ENCODE measurements at regions not wholly inside any gene's neighbourhood (a gene's known extent, or its start where the extent isn't known, plus 50 kb on each side); places are given as distances from the start of the nearest gene placed in this dataset.

DNA sequence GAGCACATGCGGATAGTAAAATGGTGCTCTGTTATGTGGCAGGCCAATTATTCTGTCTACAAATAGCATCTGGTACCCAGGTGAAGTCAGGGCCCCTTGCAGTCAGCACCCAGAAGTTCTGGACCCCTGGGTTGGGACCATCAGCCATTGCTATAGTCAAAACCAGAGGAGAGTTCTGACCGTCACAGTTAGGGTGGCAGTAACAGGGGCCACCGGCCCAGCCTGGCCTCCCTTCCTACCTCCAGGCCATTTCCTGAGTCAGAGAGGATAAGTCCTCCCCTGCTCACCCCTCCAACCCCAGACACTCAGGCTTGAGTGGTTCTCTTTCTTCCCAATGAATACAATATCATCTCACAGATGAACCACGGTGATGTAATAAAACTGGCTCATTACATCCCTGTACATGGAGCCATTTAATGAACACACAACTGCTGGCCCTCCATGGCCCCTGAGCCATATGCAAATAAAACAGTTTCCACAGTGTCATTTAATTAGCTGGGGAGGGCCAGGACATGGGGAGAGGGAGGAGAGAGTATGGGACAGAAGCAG, 673.6 kb downstream of the MATN1 start:
- Histone ChIP-seq H3K36me3 (ENCODE audit: control insufficient read depth in 1 of 2, insufficient read depth in 2 of 2, low read length in 2 of 2) (no peaks in the 10 kb centered on the region), H3K27ac (ENCODE audit: low read depth, low read length) (no peak overlapping the region), H3K4me1 (ENCODE audit: control insufficient read depth in 1 of 2, insufficient read depth in 2 of 2, low read length in 2 of 2) (no peaks in the 10 kb centered on the region), H3K9ac (ENCODE audit: low read depth in 1 of 2, low read length in 2 of 2) (no peak overlapping the region), H3K4me3 (ENCODE audit: low read depth in 1 of 2, low read length in 2 of 2) (no peak overlapping the region), H3K9me3 (ENCODE audit: control insufficient read depth in 1 of 2, low read length in 2 of 2) (no peaks in the 10 kb centered on the region), H3K27me3 (ENCODE audit: control insufficient read depth in 1 of 2, insufficient read depth in 2 of 2, low read length in 2 of 2) (peaks cover 0 to 14% of the 10 kb centered on the region in 2 donors)

GRCh38 chr1:30048905-30049304, 674.5 kb downstream of the MATN1 start:
- no peaks in the 10 kb centered on the region for H3K36me3 ChIP-seq (ENCODE audit: control insufficient read depth in 1 of 2, insufficient read depth in 2 of 2, low read length in 2 of 2)
- no peak overlapping the region for H3K27ac ChIP-seq (ENCODE audit: low read depth, low read length)
- no peak overlapping the region for H3K9ac ChIP-seq (ENCODE audit: low read depth in 1 of 2, low read length in 2 of 2)
- H3K9me3 ChIP-seq (ENCODE audit: control insufficient read depth in 1 of 2, low read length in 2 of 2): no peaks in the 10 kb centered on the region
- peaks cover 0 to 11% of the 10 kb centered on the region in 2 donors for H3K27me3 ChIP-seq (ENCODE audit: control insufficient read depth in 1 of 2, insufficient read depth in 2 of 2, low read length in 2 of 2)
- no peaks in the 10 kb centered on the region for H3K4me1 ChIP-seq (ENCODE audit: control insufficient read depth in 1 of 2, insufficient read depth in 2 of 2, low read length in 2 of 2)
- H3K4me3 ChIP-seq (ENCODE audit: low read depth in 1 of 2, low read length in 2 of 2): no peak overlapping the region

DNA sequence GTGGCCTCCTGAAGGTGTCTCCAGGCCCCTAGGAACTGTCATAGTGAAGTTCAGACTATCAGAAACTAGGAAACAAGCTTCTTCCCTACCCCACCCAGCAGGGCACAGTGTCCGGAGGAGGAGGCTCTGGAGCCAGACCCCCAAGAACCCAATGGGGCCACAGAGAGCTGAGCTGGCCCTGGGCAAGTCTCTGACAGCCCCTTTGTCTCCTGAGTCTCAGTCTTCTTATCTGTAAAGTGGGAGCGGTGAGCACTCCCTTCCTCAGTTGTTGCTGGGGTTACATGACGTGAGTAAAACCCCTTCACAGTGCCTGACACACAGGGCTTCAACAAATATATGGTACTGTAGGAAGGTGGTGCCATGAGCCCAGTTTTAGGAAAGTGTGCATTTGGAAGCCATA, 675.8 kb downstream of the MATN1 start:
- no peak overlapping the region for H3K4me3 ChIP-seq (ENCODE audit: low read depth in 1 of 2, low read length in 2 of 2)
- no peaks in the 10 kb centered on the region for H3K36me3 ChIP-seq (ENCODE audit: control insufficient read depth in 1 of 2, insufficient read depth in 2 of 2, low read length in 2 of 2)
- H3K27ac ChIP-seq (ENCODE audit: low read depth, low read length): no peak overlapping the region
- peaks cover 0 to 6% of the 10 kb centered on the region in 2 donors for H3K9me3 ChIP-seq (ENCODE audit: control insufficient read depth in 1 of 2, low read length in 2 of 2)
- H3K27me3 ChIP-seq (ENCODE audit: control insufficient read depth in 1 of 2, insufficient read depth in 2 of 2, low read length in 2 of 2): peaks cover 0 to 3% of the 10 kb centered on the region in 2 donors
- no peaks in the 10 kb centered on the region for H3K4me1 ChIP-seq (ENCODE audit: control insufficient read depth in 1 of 2, insufficient read depth in 2 of 2, low read length in 2 of 2)
- H3K9ac ChIP-seq (ENCODE audit: low read depth in 1 of 2, low read length in 2 of 2): no peak overlapping the region

- H3K36me3 ChIP-seq (ENCODE audit: control insufficient read depth in 1 of 2, insufficient read depth in 2 of 2, low read length in 2 of 2): no peaks in the 10 kb centered on the region
- H3K27me3 ChIP-seq (ENCODE audit: control insufficient read depth in 1 of 2, insufficient read depth in 2 of 2, low read length in 2 of 2): peaks cover 0 to 3% of the 10 kb centered on the region in 2 donors
- no peak overlapping the region for H3K4me3 ChIP-seq (ENCODE audit: low read depth in 1 of 2, low read length in 2 of 2)
- H3K9ac ChIP-seq (ENCODE audit: low read depth in 1 of 2, low read length in 2 of 2): no peak overlapping the region
- H3K27ac ChIP-seq (ENCODE audit: low read depth, low read length): no peak overlapping the region
- peaks cover 0 to 6% of the 10 kb centered on the region in 2 donors for H3K9me3 ChIP-seq (ENCODE audit: control insufficient read depth in 1 of 2, low read length in 2 of 2)
- no peaks in the 10 kb centered on the region for H3K4me1 ChIP-seq (ENCODE audit: control insufficient read depth in 1 of 2, insufficient read depth in 2 of 2, low read length in 2 of 2)
Observed at GRCh38 chr1:30046751-30047150, 676.6 kb downstream of the MATN1 start.

DNA sequence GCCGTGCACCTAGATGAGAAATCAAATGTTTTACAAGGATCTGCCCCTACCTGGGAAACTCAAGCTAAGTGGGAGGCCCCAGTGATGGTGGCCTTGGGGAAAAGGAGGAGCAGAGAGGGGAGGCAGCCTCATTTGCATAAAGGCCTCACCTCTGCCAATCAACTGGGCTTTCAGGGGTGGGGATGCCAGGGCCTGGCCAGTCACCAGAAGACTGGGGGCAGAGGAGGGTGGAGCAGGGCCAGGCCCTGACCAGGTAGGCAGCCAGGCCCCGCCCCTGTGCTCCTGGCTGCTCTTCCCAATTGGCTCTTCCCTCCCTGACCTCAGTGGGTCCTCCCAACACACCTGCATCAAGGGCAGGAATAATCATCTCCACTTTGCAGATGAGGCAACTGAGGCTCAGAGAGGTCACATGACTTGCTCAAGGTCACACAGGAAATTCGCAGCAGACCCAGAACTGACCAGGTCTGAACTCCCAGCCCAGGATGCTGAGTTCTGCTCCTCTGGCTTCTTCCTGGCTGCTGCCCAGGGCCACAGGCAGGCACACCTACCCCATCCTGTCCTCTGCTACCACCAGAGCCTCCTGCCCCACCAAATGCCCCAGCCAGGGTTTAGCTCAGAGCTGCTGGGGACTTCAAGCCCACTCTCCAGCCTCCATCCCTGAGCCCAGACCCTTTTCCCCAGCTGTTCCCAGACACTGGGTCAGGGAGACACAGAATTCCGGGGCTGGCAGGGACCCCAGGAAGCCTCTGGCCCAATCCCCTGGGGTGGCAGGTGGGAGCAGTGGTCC, 677.9 kb downstream of the MATN1 start:
- peaks cover 0 to 6% of the 10 kb centered on the region in 2 donors for H3K9me3 ChIP-seq (ENCODE audit: control insufficient read depth in 1 of 2, low read length in 2 of 2)
- no peak overlapping the region for H3K4me3 ChIP-seq (ENCODE audit: low read depth in 1 of 2, low read length in 2 of 2)
- H3K27me3 ChIP-seq (ENCODE audit: control insufficient read depth in 1 of 2, insufficient read depth in 2 of 2, low read length in 2 of 2): peaks cover 0 to 3% of the 10 kb centered on the region in 2 donors
- H3K9ac ChIP-seq (ENCODE audit: low read depth in 1 of 2, low read length in 2 of 2): no peak overlapping the region
- H3K27ac ChIP-seq (ENCODE audit: low read depth, low read length): no peak overlapping the region
- H3K36me3 ChIP-seq (ENCODE audit: control insufficient read depth in 1 of 2, insufficient read depth in 2 of 2, low read length in 2 of 2): no peaks in the 10 kb centered on the region
- H3K4me1 ChIP-seq (ENCODE audit: control insufficient read depth in 1 of 2, insufficient read depth in 2 of 2, low read length in 2 of 2): no peaks in the 10 kb centered on the region

DNA sequence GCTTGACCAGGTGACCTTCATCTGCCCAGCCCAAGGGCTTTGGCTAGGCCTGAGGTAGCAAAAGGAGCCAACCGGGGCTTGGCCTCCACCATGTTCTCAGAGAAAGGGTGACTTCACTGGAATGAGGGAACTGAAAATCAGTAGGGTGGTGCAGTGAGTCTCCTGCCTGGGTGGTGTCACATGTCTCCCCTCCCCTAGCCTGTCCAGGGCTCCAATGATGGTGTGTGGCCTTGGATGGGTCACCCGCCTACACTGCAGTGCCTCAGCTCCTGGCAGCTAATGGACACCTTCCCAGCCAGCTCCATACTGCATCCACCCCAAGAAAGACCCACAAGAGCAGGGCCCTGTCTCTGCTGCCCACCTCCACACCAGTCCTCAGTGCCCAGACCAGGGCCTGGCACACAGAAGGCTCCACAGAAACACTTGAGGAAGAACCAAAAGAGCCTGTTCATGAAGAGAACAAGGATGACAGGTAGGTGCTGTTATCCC, 678.7 kb downstream of the MATN1 start:
- H3K36me3 ChIP-seq (ENCODE audit: control insufficient read depth in 1 of 2, insufficient read depth in 2 of 2, low read length in 2 of 2): no peaks in the 10 kb centered on the region
- H3K9me3 ChIP-seq (ENCODE audit: control insufficient read depth in 1 of 2, low read length in 2 of 2): peaks cover 0 to 6% of the 10 kb centered on the region in 2 donors
- no peak overlapping the region for H3K4me3 ChIP-seq (ENCODE audit: low read depth in 1 of 2, low read length in 2 of 2)
- H3K9ac ChIP-seq (ENCODE audit: low read depth in 1 of 2, low read length in 2 of 2): no peak overlapping the region
- H3K27ac ChIP-seq (ENCODE audit: low read depth, low read length): no peak overlapping the region
- peaks cover 0 to 3% of the 10 kb centered on the region in 2 donors for H3K27me3 ChIP-seq (ENCODE audit: control insufficient read depth in 1 of 2, insufficient read depth in 2 of 2, low read length in 2 of 2)
- peaks cover 0 to 7% of the 10 kb centered on the region in 2 donors for H3K4me1 ChIP-seq (ENCODE audit: control insufficient read depth in 1 of 2, insufficient read depth in 2 of 2, low read length in 2 of 2)

GRCh38 chr1:30043731-30044408, 679.5 kb downstream of the MATN1 start:
- Histone ChIP-seq H3K9ac (ENCODE audit: low read depth in 1 of 2, low read length in 2 of 2) (no peak overlapping the region), H3K4me1 (ENCODE audit: control insufficient read depth in 1 of 2, insufficient read depth in 2 of 2, low read length in 2 of 2) (peaks cover 0 to 10% of the 10 kb centered on the region in 2 donors), H3K9me3 (ENCODE audit: control insufficient read depth in 1 of 2, low read length in 2 of 2) (peaks cover 0 to 6% of the 10 kb centered on the region in 2 donors), H3K27me3 (ENCODE audit: control insufficient read depth in 1 of 2, insufficient read depth in 2 of 2, low read length in 2 of 2) (no peaks in the 10 kb centered on the region), H3K27ac (ENCODE audit: low read depth, low read length) (no peak overlapping the region), H3K36me3 (ENCODE audit: control insufficient read depth in 1 of 2, insufficient read depth in 2 of 2, low read length in 2 of 2) (no peaks in the 10 kb centered on the region), H3K4me3 (ENCODE audit: low read depth in 1 of 2, low read length in 2 of 2) (no peak overlapping the region)

GRCh38 chr1:30043256-30043655, 680.1 kb downstream of the MATN1 start:
- Histone ChIP-seq H3K9ac (ENCODE audit: low read depth in 1 of 2, low read length in 2 of 2) (no peak overlapping the region), H3K9me3 (ENCODE audit: control insufficient read depth in 1 of 2, low read length in 2 of 2) (peaks cover 0 to 6% of the 10 kb centered on the region in 2 donors), H3K4me1 (ENCODE audit: control insufficient read depth in 1 of 2, insufficient read depth in 2 of 2, low read length in 2 of 2) (peaks cover 0 to 10% of the 10 kb centered on the region in 2 donors), H3K36me3 (ENCODE audit: control insufficient read depth in 1 of 2, insufficient read depth in 2 of 2, low read length in 2 of 2) (no peaks in the 10 kb centered on the region), H3K27ac (ENCODE audit: low read depth, low read length) (no peak overlapping the region), H3K4me3 (ENCODE audit: low read depth in 1 of 2, low read length in 2 of 2) (no peak overlapping the region), H3K27me3 (ENCODE audit: control insufficient read depth in 1 of 2, insufficient read depth in 2 of 2, low read length in 2 of 2) (no peaks in the 10 kb centered on the region)

- Histone ChIP-seq H3K4me1 (ENCODE audit: control insufficient read depth in 1 of 2, insufficient read depth in 2 of 2, low read length in 2 of 2) (peaks cover 0 to 10% of the 10 kb centered on the region in 2 donors), H3K36me3 (ENCODE audit: control insufficient read depth in 1 of 2, insufficient read depth in 2 of 2, low read length in 2 of 2) (no peaks in the 10 kb centered on the region), H3K9ac (ENCODE audit: low read depth in 1 of 2, low read length in 2 of 2) (no peak overlapping the region), H3K27me3 (ENCODE audit: control insufficient read depth in 1 of 2, insufficient read depth in 2 of 2, low read length in 2 of 2) (no peaks in the 10 kb centered on the region), H3K4me3 (ENCODE audit: low read depth in 1 of 2, low read length in 2 of 2) (no peak overlapping the region), H3K9me3 (ENCODE audit: control insufficient read depth in 1 of 2, low read length in 2 of 2) (peaks cover 0 to 6% of the 10 kb centered on the region in 2 donors), H3K27ac (ENCODE audit: low read depth, low read length) (no peak overlapping the region)
Observed at GRCh38 chr1:30042438-30043147, 680.8 kb downstream of the MATN1 start.

Measured in duodenal mucosa (tissue), 2 donors.